IPS-18c (cell line): ENCODE measurements at regions not wholly inside any gene's neighbourhood (a gene's known extent, or its start where the extent isn't known, plus 50 kb on each side); places are given as distances from the start of the nearest gene placed in this dataset.
"Not testable (repeated sequence)": the region's sequence is repeated elsewhere in the genome, so short reads cannot be mapped to it uniquely, and the experiment has no call there.

Experiments used
- H3K4me3 ChIP-seq: 2 replicates; pipeline ENCODE4 v1.7.0; 2013; ENCODE audit warnings: low read depth, mild to moderate bottlenecking, low read length, moderate library complexity; ENCODE audit not compliant: insufficient read depth
- H3K9me3 ChIP-seq: one replicate; pipeline ENCODE4 v1.6.1; 2013; ENCODE audit warnings: mild to moderate bottlenecking, low read length, moderate library complexity; ENCODE audit not compliant: control insufficient read depth, insufficient read depth

- Histone ChIP-seq H3K4me3 (no peak overlapping the region), H3K9me3 (peaks cover 3% of the 10 kb centered on the region)
These were observed 707.7 kb upstream of the NOVA1 start for GRCh38 chr14:27305441-27305945.

GRCh38 chr14:27312730-27313129, 714.9 kb upstream of the NOVA1 start:
- not testable (repeated sequence) for H3K9me3 ChIP-seq, H3K4me3 ChIP-seq

- H3K9me3 ChIP-seq, result peaks cover 2% of the 10 kb centered on the region
- H3K4me3 ChIP-seq, result no peak overlapping the region
These were observed 716.4 kb upstream of the NOVA1 start for GRCh38 chr14:27314231-27314630.

DNA sequence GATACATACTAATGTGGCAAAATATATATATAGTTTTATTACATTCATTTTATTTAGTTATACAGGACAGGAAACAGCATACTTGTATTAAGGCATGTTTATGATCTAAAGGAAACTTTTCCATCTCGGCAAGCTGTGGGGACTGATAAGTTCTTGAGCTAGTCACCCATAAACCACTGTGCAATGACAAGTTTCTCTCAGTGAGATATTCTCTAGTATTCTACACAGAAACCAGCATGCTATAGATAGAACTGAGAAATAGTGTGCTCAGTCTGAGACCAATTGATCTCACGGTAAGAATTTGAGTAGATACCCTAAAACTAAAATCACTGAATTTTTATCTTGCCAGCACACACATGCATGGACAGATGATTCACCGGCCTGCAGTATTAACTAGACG, 717.6 kb upstream of the NOVA1 start:
- H3K9me3 ChIP-seq, result peaks cover 2% of the 10 kb centered on the region
- H3K4me3 ChIP-seq, result no peak overlapping the region

- no peak overlapping the region for H3K4me3 ChIP-seq
These were observed 718.1 kb upstream of the NOVA1 start for GRCh38 chr14:27315947-27316346.

DNA sequence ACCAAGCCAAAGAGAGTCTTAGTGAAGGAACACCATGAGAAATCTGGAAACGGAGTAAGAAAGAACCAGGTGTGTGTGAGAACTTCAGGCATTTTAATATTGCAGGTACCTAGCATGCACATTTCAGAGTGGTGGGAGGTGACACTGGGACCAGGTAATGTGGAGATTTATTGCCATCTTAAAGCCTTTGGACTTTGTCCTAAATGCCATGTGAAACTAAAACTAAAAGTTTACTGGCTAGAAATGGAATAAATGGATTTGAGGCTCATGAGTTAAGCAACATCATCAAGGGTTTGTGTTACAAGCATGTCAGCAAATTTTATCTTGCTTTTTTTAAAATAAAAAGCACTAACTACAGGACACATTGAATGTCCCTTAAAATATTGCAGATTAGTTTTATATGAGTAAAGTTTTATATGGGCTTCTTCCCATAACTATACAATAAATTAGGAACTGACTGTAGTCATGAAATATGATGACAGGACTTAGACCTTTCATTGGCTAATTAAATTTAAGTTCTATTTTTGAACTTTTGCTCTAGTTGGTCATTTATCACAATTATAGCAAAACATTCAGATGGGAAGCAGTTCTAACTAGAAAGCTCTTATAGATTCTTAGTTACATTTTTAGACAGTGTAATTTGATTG, 721.1 kb upstream of the NOVA1 start:
- no peaks in the 10 kb centered on the region for H3K9me3 ChIP-seq

More at GRCh38 chr14:27315947-27316346, 718.1 kb upstream of the NOVA1 start:
- H3K9me3 ChIP-seq, result no peaks in the 10 kb centered on the region

GRCh38 chr14:27320261-27320660, 722.4 kb upstream of the NOVA1 start:
- Histone ChIP-seq H3K4me3 (no peak overlapping the region), H3K9me3 (peaks cover 3% of the 10 kb centered on the region)

More for the DNA sequence above, 721.1 kb upstream of the NOVA1 start:
- no peak overlapping the region for H3K4me3 ChIP-seq

DNA sequence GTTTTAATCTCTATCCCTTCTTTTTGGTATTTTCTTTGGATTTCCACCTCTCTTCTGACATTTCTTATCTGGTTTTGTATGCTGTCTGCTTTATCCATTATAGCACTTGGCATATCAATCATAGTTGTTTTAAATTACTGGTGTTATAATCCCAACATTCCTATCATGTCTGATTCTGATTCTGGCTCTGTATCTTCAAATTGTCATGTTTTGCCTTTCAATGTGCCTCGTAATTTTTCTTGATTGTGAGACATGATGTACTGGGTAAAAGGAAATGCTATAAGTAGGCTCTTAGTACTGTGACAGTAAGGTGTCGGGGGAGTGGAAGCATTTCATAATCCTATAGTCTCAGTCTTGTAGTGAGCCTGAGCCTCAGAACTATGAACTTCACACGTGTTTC, 729.3 kb upstream of the NOVA1 start:
- no peak overlapping the region for H3K4me3 ChIP-seq
- peaks cover 3% of the 10 kb centered on the region for H3K9me3 ChIP-seq

DNA sequence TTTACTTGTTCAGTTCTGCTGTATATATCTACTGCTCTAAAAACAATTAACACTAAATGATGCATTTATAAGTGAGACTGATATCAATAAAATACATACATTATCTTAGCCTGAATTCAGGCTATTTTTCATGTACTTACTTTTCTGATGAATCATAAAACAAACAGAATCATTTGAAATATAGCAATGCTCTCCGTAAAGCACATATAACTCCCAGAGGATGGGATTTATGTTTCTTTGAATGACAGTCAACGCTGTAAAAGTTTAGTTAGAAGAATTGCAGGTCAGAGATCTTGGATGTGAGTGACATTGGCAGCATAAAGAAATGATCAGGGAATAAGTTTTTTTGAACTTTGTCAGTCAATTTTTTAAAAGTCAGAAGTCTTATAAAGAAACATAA, 740.2 kb upstream of the NOVA1 start:
- Histone ChIP-seq H3K9me3 (no peaks in the 10 kb centered on the region), H3K4me3 (no peak overlapping the region)

DNA sequence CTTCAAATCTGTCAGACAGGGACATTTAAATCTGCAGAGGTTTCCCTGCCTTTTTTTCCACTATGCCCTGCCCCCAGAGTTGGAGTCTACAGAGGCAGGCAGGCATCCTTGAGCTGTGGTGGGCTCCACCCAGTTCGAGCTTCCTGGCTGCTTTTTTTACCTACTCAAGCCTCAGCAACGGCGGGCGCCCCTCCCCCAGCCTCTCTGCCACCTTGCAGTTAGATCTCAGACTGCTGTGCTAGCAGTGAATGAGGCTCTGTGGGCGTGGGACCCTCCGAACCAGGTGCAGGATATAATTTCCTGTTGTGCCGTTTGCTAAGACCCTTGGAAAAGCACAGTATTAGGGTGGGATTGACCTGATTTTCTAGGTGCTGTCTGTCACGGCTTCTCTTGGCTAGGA, 765.2 kb upstream of the NOVA1 start:
- not testable (repeated sequence) for H3K9me3 ChIP-seq, H3K4me3 ChIP-seq

DNA sequence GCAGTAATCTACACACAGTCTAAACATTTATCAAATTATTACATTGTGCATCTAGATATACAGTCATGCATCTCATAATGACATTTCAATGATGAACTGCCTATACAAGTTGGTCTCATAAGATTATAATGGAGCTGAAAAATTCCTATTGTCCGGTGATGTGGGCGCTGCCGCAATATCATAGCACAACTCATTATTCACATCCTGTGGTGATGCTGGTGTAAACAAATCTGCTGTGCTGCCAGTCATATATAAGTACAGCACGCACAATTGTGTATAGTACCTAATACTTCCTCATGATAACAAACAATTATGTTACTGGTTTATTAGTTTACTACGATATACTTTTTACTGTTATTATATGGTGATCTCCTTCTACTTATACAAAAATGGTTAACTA, 768.8 kb upstream of the NOVA1 start:
- Histone ChIP-seq H3K4me3 (no peak overlapping the region), H3K9me3 (peaks cover 4% of the 10 kb centered on the region)

GRCh38 chr14:27367345-27367744, 769.5 kb upstream of the NOVA1 start:
- H3K9me3 ChIP-seq, result peaks cover 4% of the 10 kb centered on the region
- H3K4me3 ChIP-seq, result no peak overlapping the region

DNA sequence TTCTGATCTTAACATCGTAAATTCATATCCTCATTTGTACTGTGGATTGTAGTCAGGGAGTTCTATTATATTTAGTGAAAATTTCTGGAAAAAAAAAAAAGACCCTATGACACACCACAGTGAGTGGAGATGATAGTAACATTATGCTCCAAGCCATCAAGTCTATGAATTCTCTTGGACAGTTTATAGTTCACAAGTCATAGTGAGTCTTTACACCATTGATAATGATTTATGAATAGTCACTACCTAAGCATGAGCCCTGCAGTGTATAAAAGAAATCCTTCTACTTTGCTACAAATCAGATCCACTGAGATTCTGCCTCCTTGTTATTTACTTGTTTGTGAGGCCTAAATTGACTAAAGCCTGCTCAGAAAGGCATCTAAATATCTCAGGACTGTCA, 772.2 kb upstream of the NOVA1 start:
- H3K4me3 ChIP-seq, result no peak overlapping the region

DNA sequence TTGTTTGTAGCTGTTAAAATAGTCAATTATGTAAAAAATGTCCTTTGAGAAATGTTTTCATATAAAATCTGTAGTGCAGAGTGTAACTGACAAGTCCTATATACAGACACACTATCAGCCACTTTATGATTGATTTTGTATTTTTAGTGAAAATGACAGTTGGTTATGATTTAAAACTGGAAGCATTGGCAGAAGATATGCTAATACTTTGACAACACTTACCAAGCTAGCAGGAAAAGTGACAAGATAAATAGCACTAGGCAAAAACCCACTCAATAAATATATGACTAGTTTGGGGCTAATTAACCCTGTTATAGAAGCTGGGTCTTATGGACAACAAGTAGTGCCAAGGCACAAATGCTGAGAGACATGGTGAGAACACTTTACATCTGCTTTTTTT, 772.9 kb upstream of the NOVA1 start:
- Histone ChIP-seq H3K9me3 (no peaks in the 10 kb centered on the region), H3K4me3 (no peak overlapping the region)

More for the DNA sequence above, 772.2 kb upstream of the NOVA1 start:
- no peaks in the 10 kb centered on the region for H3K9me3 ChIP-seq

- H3K4me3 ChIP-seq, result no peak overlapping the region
- H3K9me3 ChIP-seq, result no peaks in the 10 kb centered on the region
These were observed 773.4 kb upstream of the NOVA1 start for GRCh38 chr14:27371209-27371608.

DNA sequence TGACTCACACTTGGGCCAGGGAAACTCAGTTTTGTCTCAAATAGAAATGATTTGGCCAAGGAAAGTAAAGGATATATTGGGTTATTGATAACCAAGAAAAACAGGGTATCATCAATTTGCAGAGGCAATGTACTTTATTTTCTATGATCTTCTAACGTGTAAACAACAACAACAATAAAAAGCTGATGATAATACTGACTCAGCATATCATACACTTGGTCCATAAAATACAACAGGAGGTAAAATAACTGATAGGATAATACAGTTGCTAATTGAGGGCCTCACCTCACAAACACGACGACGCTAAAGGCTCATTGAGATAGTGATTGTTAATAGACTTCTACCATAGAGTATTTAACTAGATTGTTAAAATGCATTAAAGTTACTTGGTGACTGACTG, 774.0 kb upstream of the NOVA1 start:
- Histone ChIP-seq H3K9me3 (no peaks in the 10 kb centered on the region), H3K4me3 (no peak overlapping the region)

- Histone ChIP-seq H3K4me3 (no peak overlapping the region), H3K9me3 (no peaks in the 10 kb centered on the region)
These were observed 774.9 kb upstream of the NOVA1 start for GRCh38 chr14:27372771-27373170.

- Histone ChIP-seq H3K4me3 (no peak overlapping the region), H3K9me3 (no peaks in the 10 kb centered on the region)
These were observed 786.3 kb upstream of the NOVA1 start for GRCh38 chr14:27384124-27384523.

DNA sequence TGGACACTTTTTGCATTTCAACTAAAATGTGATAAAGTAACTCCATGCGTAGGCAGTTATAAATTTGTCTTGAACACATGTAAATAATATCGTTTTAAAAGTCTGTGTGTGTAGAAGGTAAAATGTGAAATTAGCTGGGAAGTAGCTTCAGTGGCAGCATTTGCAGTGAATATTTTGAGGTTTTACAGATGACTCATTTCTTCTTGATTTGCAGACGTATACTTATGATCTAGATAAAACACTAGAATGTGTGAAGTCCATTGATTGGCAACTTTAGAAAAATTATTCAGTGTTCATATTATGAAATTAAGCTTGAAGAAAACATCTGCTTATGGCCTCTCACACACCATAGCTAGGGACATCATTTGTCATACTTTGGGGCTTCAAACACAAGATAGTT, 788.6 kb upstream of the NOVA1 start:
- H3K9me3 ChIP-seq, result no peaks in the 10 kb centered on the region
- no peak overlapping the region for H3K4me3 ChIP-seq
